Astrocyte (in vitro differentiated cells and primary cell): ENCODE measurements at regions not wholly inside any gene's neighbourhood (a gene's known extent, or its start where the extent isn't known, plus 50 kb on each side); places are given as distances from the start of the nearest gene placed in this dataset.
A peak's percentile ranks its signal among the peaks of the same experiment; 100 is the strongest.

ENCODE experiments used
- DNase-seq: peaks from one replicate; pipeline ENCODE4 v3.0.0-alpha.2; 2010; ENCODE audit warnings: low read depth
- FAIRE-seq: peaks from 2 replicates; lab custom pipeline; 2011; peaks lifted over from hg19 to GRCh38; lab: Jason Lieb, UNC
- H2AFZ ChIP-seq: 2 replicates; pipeline ENCODE4 v1.6.0; 2012; ENCODE audit warnings: low read depth, low read length, inconsistent platforms
- H3K27ac ChIP-seq: 2 replicates; pipeline ENCODE4 v1.5.1; 2011; ENCODE audit warnings: low read depth, low read length, inconsistent platforms
- H3K27me3 ChIP-seq: 2 replicates; pipeline ENCODE4 v1.6.0; 2011; ENCODE audit warnings: low read length, inconsistent platforms; ENCODE audit not compliant: insufficient read depth
- H3K36me3 ChIP-seq: 2 replicates; pipeline ENCODE4 v1.5.1; 2011; ENCODE audit warnings: low read length, inconsistent platforms; ENCODE audit not compliant: insufficient read depth
- H3K4me1 ChIP-seq: 2 replicates; pipeline ENCODE4 v1.5.1; 2011; ENCODE audit warnings: low read length, inconsistent platforms; ENCODE audit not compliant: insufficient read depth
- H3K4me2 ChIP-seq: 2 replicates; pipeline ENCODE4 v1.6.0; 2012; ENCODE audit warnings: low read length, inconsistent platforms
- H3K4me3 ChIP-seq: 2 replicates; pipeline ENCODE4 v1.5.1; 2011; ENCODE audit warnings: low read depth, mild to moderate bottlenecking, low read length, inconsistent platforms; ENCODE audit not compliant: insufficient read depth
- H3K79me2 ChIP-seq: 2 replicates; pipeline ENCODE4 v1.6.0; 2012; ENCODE audit warnings: mild to moderate bottlenecking, low read length, inconsistent platforms; ENCODE audit not compliant: insufficient read depth
- H3K9ac ChIP-seq: 2 replicates; pipeline ENCODE4 v1.6.0; 2012; ENCODE audit warnings: mild to moderate bottlenecking, low read length, inconsistent platforms
- H3K9me3 ChIP-seq: 2 replicates; pipeline ENCODE4 v1.5.1; 2012; ENCODE audit warnings: low read depth, mild to moderate bottlenecking, low read length, inconsistent platforms; ENCODE audit not compliant: insufficient read depth
- H4K20me1 ChIP-seq: 2 replicates; pipeline ENCODE4 v1.6.0; 2012; ENCODE audit warnings: low read length, inconsistent platforms; ENCODE audit not compliant: insufficient read depth
- H3K27ac Mint-ChIP-seq: one replicate; pipeline ENCODE4 v1.8.0; 2021; ENCODE audit warnings: mild to moderate bottlenecking, mixed read lengths; ENCODE audit not compliant: unreplicated experiment
- H3K27me3 Mint-ChIP-seq: one replicate; pipeline ENCODE4 v1.8.0; 2021; ENCODE audit warnings: low read depth, mixed read lengths; ENCODE audit not compliant: unreplicated experiment
- H3K36me3 Mint-ChIP-seq: one replicate; pipeline ENCODE4 v1.8.0; 2021; ENCODE audit warnings: low read depth, mixed read lengths; ENCODE audit not compliant: unreplicated experiment
- H3K4me1 Mint-ChIP-seq: one replicate; pipeline ENCODE4 v1.8.0; 2021; ENCODE audit warnings: low read depth, mixed read lengths; ENCODE audit not compliant: unreplicated experiment
- H3K4me3 Mint-ChIP-seq: one replicate; pipeline ENCODE4 v1.8.0; 2021; ENCODE audit warnings: mild to moderate bottlenecking, moderate library complexity, mixed read lengths; ENCODE audit not compliant: unreplicated experiment
- H3K9me3 Mint-ChIP-seq: one replicate; pipeline ENCODE4 v1.8.0; 2021; ENCODE audit warnings: mild to moderate bottlenecking, mixed read lengths; ENCODE audit not compliant: unreplicated experiment
- EZH2 ChIP-seq: IDR thresholded peaks from 2 replicates; pipeline ENCODE4 v1.6.1; 2012; ENCODE audit warnings: mild to moderate bottlenecking, low read length, inconsistent platforms; ENCODE audit not compliant: insufficient read depth
- TF ChIP-seq, protein P1 (sequence below): IDR thresholded peaks from 2 replicates; pipeline ENCODE4 v1.5.1; 2011; ENCODE audit warnings: low read depth, mild to moderate bottlenecking, inconsistent platforms, low read length, moderate library complexity; ENCODE audit not compliant: insufficient read depth

DNA sequence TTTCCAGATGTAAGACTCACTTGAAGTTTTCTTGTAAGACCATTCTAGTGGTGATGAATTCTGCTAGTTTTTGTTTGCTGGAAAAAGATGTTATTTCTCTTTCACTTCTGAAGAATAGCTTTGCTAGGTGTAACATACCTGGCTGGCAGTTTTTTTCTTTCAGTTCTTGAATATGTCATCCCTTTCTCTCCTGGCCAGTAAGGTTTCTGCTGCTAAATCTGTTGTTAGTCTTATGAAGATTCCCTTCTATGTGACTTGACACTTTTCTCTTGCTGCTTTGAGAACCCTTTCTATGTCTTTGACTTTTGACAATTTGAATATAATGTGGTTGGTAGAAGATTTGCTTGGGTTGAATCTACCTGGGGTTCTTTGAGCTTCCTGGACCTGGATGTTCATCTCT lies 314.7 kb upstream of the NOX3 start:
- Histone ChIP-seq H4K20me1 (no peaks in the 10 kb centered on the region), H3K79me2 (no peaks in the 10 kb centered on the region), H3K4me1 (peaks cover 9% of the 10 kb centered on the region), H2AFZ (no peak overlapping the region), H3K9ac (no peak overlapping the region), H3K4me2 (no peak overlapping the region), H3K27ac (no peak overlapping the region), H3K4me3 (no peak overlapping the region), H3K36me3 (no peaks in the 10 kb centered on the region), H3K9me3 (no peaks in the 10 kb centered on the region), H3K27me3 (no peaks in the 10 kb centered on the region)
- FAIRE-seq (no peak), DNase-seq (no peak)
- H3K4me3 Mint-ChIP-seq = no peak overlapping the region
- no peak overlapping the region for H3K27ac Mint-ChIP-seq
- H3K36me3 Mint-ChIP-seq = no peaks in the 10 kb centered on the region
- no peaks in the 10 kb centered on the region for H3K27me3 Mint-ChIP-seq
- peaks cover 12% of the 10 kb centered on the region for H3K9me3 Mint-ChIP-seq
- H3K4me1 Mint-ChIP-seq = peaks cover 7% of the 10 kb centered on the region
- TF ChIP-seq, protein P1, sequence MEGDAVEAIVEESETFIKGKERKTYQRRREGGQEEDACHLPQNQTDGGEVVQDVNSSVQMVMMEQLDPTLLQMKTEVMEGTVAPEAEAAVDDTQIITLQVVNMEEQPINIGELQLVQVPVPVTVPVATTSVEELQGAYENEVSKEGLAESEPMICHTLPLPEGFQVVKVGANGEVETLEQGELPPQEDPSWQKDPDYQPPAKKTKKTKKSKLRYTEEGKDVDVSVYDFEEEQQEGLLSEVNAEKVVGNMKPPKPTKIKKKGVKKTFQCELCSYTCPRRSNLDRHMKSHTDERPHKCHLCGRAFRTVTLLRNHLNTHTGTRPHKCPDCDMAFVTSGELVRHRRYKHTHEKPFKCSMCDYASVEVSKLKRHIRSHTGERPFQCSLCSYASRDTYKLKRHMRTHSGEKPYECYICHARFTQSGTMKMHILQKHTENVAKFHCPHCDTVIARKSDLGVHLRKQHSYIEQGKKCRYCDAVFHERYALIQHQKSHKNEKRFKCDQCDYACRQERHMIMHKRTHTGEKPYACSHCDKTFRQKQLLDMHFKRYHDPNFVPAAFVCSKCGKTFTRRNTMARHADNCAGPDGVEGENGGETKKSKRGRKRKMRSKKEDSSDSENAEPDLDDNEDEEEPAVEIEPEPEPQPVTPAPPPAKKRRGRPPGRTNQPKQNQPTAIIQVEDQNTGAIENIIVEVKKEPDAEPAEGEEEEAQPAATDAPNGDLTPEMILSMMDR = no peak
- TF ChIP-seq EZH2 = no peak

DNA sequence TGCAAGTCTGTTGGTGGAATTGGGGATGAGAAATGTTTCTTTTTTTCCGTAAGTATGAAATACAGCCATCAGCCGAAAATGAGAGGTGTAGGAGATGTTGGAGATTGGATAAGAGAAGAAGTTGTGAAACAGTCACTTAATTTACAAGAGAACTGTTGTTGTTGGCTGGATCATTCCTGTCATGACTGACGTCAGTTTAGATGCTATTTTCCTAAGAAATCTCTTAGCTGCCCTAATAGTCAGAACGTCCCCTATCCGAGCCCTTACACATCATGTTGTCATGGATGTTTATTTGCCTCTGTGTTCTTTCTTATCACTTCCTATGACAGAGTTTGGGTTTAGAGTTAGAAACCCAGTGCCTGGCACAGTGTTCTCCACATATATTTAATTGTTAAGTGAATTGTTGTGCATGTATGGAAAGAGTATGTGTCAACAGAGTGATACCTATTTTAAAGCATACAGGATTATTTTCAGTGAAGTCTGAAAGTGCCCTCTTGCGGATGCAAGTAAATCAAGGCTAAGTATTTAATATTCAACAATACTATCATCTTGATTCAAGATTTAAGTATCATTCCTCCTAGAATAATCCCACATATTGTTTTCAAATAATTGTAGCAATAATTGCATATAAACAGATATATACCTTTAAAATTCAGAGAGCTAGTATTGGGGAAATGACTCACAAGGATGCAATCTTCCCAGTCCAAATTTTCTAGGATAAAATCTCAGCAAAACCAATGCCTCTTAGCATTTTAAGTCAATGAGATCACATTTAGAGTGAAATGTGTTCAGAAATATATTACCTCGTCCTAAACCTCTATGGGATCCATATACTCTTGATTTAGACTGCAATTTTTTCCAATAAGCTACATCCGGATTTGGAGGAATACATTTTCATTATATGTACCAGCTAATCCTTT lies 309.9 kb upstream of the NOX3 start:
- Histone ChIP-seq H3K27me3 (no peaks in the 10 kb centered on the region), H3K9ac (peak overlapping the region; percentile 41), H3K4me2 (peak overlapping the region; percentile 55), H2AFZ (peak overlapping the region; percentile 23), H3K4me3 (no peak overlapping the region), H3K9me3 (no peaks in the 10 kb centered on the region), H3K27ac (peak overlapping the region; percentile 60), H3K36me3 (no peaks in the 10 kb centered on the region), H3K79me2 (no peaks in the 10 kb centered on the region), H3K4me1 (peaks cover 14% of the 10 kb centered on the region), H4K20me1 (no peaks in the 10 kb centered on the region)
- peak overlapping the region; percentile 60 for H3K27ac Mint-ChIP-seq
- no peak overlapping the region for H3K4me3 Mint-ChIP-seq
- peak; percentile 73 for FAIRE-seq
- peak; percentile 89 for DNase-seq
- TF ChIP-seq EZH2 = no peak
- TF ChIP-seq, protein P1 = no peak
- peaks cover 7% of the 10 kb centered on the region for H3K4me1 Mint-ChIP-seq
- H3K27me3 Mint-ChIP-seq = no peaks in the 10 kb centered on the region
- H3K36me3 Mint-ChIP-seq = no peaks in the 10 kb centered on the region
- peaks cover 3% of the 10 kb centered on the region for H3K9me3 Mint-ChIP-seq

DNA sequence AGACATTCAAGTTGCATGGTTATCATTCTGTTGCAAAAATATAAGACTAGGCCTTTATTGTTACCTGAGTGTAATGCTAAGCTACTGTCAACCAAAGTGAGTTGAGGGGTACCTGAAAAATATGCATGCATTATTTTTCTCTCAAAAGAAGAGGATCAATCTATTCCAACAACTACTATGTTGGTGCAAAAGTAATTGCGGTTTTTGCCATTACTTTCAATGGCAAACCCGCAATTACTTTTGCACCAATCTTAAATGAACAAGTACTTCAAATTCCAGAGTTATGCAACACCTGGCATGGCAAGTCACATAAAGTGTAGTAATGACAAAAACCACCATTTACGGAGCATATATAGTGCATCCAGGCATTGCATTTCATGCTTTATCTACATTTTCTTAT lies 307.0 kb upstream of the NOX3 start:
- Histone ChIP-seq H3K36me3 (no peaks in the 10 kb centered on the region), H3K9ac (no peak overlapping the region), H3K27me3 (no peaks in the 10 kb centered on the region), H3K79me2 (no peaks in the 10 kb centered on the region), H3K4me1 (peaks cover 14% of the 10 kb centered on the region), H2AFZ (no peak overlapping the region), H3K9me3 (no peaks in the 10 kb centered on the region), H4K20me1 (no peaks in the 10 kb centered on the region), H3K27ac (no peak overlapping the region), H3K4me2 (no peak overlapping the region), H3K4me3 (no peak overlapping the region)
- FAIRE-seq (no peak), DNase-seq (no peak)
- Mint-ChIP-seq H3K4me3 (no peak overlapping the region), H3K36me3 (no peaks in the 10 kb centered on the region), H3K9me3 (no peaks in the 10 kb centered on the region), H3K27ac (no peak overlapping the region), H3K27me3 (no peaks in the 10 kb centered on the region), H3K4me1 (peaks cover 7% of the 10 kb centered on the region)
- TF ChIP-seq, protein P1 = no peak
- no peak for TF ChIP-seq EZH2
